Loucy (cell line): ENCODE measurements at regions not wholly inside any gene's neighbourhood (a gene's known extent, or its start where the extent isn't known, plus 50 kb on each side); places are given as distances from the start of the nearest gene placed in this dataset.

Experiments
- CTCF ChIP-seq: fragments of 200-600 bp; sonication (generic); conservative IDR thresholded peaks from 2 replicates; pipeline ENCODE4 v1.5.1; 2014; ENCODE audit warnings: mild to moderate bottlenecking, antibody characterized with exemption, low read length
- EZH2phosphoT487 ChIP-seq: fragments of 200-600 bp; IDR thresholded peaks from 2 replicates; pipeline ENCODE4 v1.6.1; 2018; ENCODE audit warnings: antibody characterized with exemption, mild to moderate bottlenecking, moderate library complexity, borderline replicate concordance

- TF ChIP-seq CTCF (no peak), EZH2phosphoT487 (no peak)
Observed at GRCh38 chr11:116686866-116687265, 85.9 kb downstream of the BUD13 start.
